ENCODE measurements at regions not wholly inside any gene's neighbourhood (a gene's known extent, or its start where the extent isn't known, plus 50 kb on each side); places are given as distances from the start of the nearest gene placed in this dataset.
A peak's percentile ranks its signal among the peaks of the same experiment; 100 is the strongest.

GRCh38 chr21:7947422-7947821, 2574.0 kb upstream of the TPTE start:
- TF ChIP-seq, protein P1, sequence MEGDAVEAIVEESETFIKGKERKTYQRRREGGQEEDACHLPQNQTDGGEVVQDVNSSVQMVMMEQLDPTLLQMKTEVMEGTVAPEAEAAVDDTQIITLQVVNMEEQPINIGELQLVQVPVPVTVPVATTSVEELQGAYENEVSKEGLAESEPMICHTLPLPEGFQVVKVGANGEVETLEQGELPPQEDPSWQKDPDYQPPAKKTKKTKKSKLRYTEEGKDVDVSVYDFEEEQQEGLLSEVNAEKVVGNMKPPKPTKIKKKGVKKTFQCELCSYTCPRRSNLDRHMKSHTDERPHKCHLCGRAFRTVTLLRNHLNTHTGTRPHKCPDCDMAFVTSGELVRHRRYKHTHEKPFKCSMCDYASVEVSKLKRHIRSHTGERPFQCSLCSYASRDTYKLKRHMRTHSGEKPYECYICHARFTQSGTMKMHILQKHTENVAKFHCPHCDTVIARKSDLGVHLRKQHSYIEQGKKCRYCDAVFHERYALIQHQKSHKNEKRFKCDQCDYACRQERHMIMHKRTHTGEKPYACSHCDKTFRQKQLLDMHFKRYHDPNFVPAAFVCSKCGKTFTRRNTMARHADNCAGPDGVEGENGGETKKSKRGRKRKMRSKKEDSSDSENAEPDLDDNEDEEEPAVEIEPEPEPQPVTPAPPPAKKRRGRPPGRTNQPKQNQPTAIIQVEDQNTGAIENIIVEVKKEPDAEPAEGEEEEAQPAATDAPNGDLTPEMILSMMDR (IDR thresholded peaks at IDR 0.05) = peak in 1 of 2 donors; percentile 4
- TF ChIP-seq POLR2A (IDR thresholded peaks at IDR 0.05) = no peak
